HEK293 (cell line): ENCODE measurements at regions not wholly inside any gene's neighbourhood (a gene's known extent, or its start where the extent isn't known, plus 50 kb on each side); places are given as distances from the start of the nearest gene placed in this dataset.

Experiments
- SP3 ChIP-seq: fragments of 450-650 bp; formaldehyde crosslinking; IDR thresholded peaks from 2 replicates; pipeline ENCODE4 v1.5.1; 2016; ENCODE audit warnings: missing biosample characterization, missing genetic modification characterization
- ZFP41 ChIP-seq: fragments of 450-650 bp; formaldehyde crosslinking; IDR thresholded peaks from 2 replicates; pipeline ENCODE4 v1.5.1; 2016; ENCODE audit warnings: missing biosample characterization, missing genetic modification characterization, borderline replicate concordance
- ZNF140 ChIP-seq: fragments of 450-650 bp; formaldehyde crosslinking; IDR thresholded peaks from 2 replicates; pipeline ENCODE4 v1.5.1; 2016; ENCODE audit warnings: missing biosample characterization, missing genetic modification characterization
- ZNF146 ChIP-seq: fragments of 450-650 bp; formaldehyde crosslinking; IDR thresholded peaks from 2 replicates; pipeline ENCODE4 v1.5.1; 2016; ENCODE audit warnings: missing biosample characterization, missing genetic modification characterization
- ZNF792 ChIP-seq: fragments of 450-650 bp; formaldehyde crosslinking; IDR thresholded peaks from 2 replicates; pipeline ENCODE4 v1.5.1; 2016; ENCODE audit warnings: missing biosample characterization, missing genetic modification characterization
- TF ChIP-seq, protein P1 (sequence below): fragments of 450-650 bp; formaldehyde crosslinking; IDR thresholded peaks from 2 replicates; pipeline ENCODE4 v1.5.1; 2016; ENCODE audit warnings: missing biosample characterization, missing genetic modification characterization
- TF ChIP-seq, protein P2 (sequence below): fragments of 450-650 bp; formaldehyde crosslinking; IDR thresholded peaks from 2 replicates; pipeline ENCODE4 v1.5.1; 2017; ENCODE audit warnings: missing biosample characterization, missing genetic modification characterization

DNA sequence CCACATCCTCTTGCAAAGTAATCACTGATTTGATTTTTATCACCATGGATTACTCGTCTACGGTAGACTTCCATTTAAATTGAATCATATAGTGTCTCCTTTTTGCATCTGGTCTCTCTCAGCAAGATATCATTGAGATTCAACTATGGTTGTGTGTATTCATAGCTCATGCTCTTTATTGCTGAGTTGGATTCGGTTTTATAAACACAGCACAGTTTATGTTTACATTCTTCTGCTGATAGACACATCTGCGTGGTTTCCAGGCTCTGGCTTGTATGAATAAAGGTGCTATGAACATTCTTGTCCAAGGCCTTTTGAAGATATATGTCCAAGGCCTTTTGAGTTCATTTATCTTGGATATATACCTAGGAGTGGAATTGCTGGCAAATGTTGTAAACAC, 356.5 kb upstream of the CELF2 start:
- TF ChIP-seq, protein P1, sequence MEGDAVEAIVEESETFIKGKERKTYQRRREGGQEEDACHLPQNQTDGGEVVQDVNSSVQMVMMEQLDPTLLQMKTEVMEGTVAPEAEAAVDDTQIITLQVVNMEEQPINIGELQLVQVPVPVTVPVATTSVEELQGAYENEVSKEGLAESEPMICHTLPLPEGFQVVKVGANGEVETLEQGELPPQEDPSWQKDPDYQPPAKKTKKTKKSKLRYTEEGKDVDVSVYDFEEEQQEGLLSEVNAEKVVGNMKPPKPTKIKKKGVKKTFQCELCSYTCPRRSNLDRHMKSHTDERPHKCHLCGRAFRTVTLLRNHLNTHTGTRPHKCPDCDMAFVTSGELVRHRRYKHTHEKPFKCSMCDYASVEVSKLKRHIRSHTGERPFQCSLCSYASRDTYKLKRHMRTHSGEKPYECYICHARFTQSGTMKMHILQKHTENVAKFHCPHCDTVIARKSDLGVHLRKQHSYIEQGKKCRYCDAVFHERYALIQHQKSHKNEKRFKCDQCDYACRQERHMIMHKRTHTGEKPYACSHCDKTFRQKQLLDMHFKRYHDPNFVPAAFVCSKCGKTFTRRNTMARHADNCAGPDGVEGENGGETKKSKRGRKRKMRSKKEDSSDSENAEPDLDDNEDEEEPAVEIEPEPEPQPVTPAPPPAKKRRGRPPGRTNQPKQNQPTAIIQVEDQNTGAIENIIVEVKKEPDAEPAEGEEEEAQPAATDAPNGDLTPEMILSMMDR (tag by site-specific recombination): no peak
- TF ChIP-seq, protein P2, sequence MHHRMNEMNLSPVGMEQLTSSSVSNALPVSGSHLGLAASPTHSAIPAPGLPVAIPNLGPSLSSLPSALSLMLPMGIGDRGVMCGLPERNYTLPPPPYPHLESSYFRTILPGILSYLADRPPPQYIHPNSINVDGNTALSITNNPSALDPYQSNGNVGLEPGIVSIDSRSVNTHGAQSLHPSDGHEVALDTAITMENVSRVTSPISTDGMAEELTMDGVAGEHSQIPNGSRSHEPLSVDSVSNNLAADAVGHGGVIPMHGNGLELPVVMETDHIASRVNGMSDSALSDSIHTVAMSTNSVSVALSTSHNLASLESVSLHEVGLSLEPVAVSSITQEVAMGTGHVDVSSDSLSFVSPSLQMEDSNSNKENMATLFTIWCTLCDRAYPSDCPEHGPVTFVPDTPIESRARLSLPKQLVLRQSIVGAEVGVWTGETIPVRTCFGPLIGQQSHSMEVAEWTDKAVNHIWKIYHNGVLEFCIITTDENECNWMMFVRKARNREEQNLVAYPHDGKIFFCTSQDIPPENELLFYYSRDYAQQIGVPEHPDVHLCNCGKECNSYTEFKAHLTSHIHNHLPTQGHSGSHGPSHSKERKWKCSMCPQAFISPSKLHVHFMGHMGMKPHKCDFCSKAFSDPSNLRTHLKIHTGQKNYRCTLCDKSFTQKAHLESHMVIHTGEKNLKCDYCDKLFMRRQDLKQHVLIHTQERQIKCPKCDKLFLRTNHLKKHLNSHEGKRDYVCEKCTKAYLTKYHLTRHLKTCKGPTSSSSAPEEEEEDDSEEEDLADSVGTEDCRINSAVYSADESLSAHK: no peak
- TF ChIP-seq SP3 (tag by site-specific recombination) (no peak), ZNF792 (tag by site-specific recombination) (no peak), ZFP41 (tag by site-specific recombination) (no peak), ZNF140 (0 out of 2 replicates have a peak, but pooled peaks have one; percentile 9), ZNF146 (tag by site-specific recombination) (no peak)
